Memory B cell (primary cell): ENCODE measurements at regions not wholly inside any gene's neighbourhood (a gene's known extent, or its start where the extent isn't known, plus 50 kb on each side); places are given as distances from the start of the nearest gene placed in this dataset.
"Not testable (repeated sequence)": the region's sequence is repeated elsewhere in the genome, so short reads cannot be mapped to it uniquely, and the experiment has no call there.

Experiments
- ATAC-seq: fragments of 150-1000 bp; cut with Tn5 transposase; 2 replicates; pipeline ENCODE4 v1.10.0; 2021; ENCODE audit warnings: low read depth, mild to moderate bottlenecking, moderate library complexity
- DNase-seq, 2 donors: peaks; one replicate each; pipeline ENCODE4 v3.0.0; 2022; ENCODE audit warnings: low spot score in 2 of 2
- H3K27ac Mint-ChIP-seq: one replicate; pipeline ENCODE4 v1.8.0; 2022; ENCODE audit warnings: mild to moderate bottlenecking, moderate library complexity, mixed read lengths
- H3K27me3 Mint-ChIP-seq: one replicate; pipeline ENCODE4 v1.8.0; 2022; ENCODE audit warnings: mixed read lengths
- H3K36me3 Mint-ChIP-seq: one replicate; pipeline ENCODE4 v1.8.0; 2022; ENCODE audit warnings: mild to moderate bottlenecking, mixed read lengths
- H3K4me1 Mint-ChIP-seq: one replicate; pipeline ENCODE4 v1.8.0; 2022; ENCODE audit warnings: mixed read lengths
- H3K4me3 Mint-ChIP-seq: one replicate; pipeline ENCODE4 v1.8.0; 2022; ENCODE audit warnings: mild to moderate bottlenecking, moderate library complexity, mixed read lengths
- H3K9me3 Mint-ChIP-seq: one replicate; pipeline ENCODE4 v1.8.0; 2022; ENCODE audit warnings: mixed read lengths

GRCh38 chr6:67802771-67803170, 832.3 kb upstream of the ADGRB3 start:
- peaks cover 6% of the 10 kb centered on the region for H3K9me3 Mint-ChIP-seq
- no peak overlapping the region for H3K27ac Mint-ChIP-seq
- no peaks in the 10 kb centered on the region for H3K4me1 Mint-ChIP-seq
- no peaks in the 10 kb centered on the region for H3K27me3 Mint-ChIP-seq
- ATAC-seq (no peak), DNase-seq (no peak)
- no peak overlapping the region for H3K4me3 Mint-ChIP-seq
- H3K36me3 Mint-ChIP-seq = no peaks in the 10 kb centered on the region

- no peak overlapping the region for H3K27ac Mint-ChIP-seq
- no peaks in the 10 kb centered on the region for H3K36me3 Mint-ChIP-seq
- no peaks in the 10 kb centered on the region for H3K27me3 Mint-ChIP-seq
- ATAC-seq (no peak), DNase-seq (no peak)
- no peak overlapping the region for H3K4me3 Mint-ChIP-seq
- H3K9me3 Mint-ChIP-seq = no peaks in the 10 kb centered on the region
- H3K4me1 Mint-ChIP-seq = no peaks in the 10 kb centered on the region
These were observed 842.1 kb upstream of the ADGRB3 start for GRCh38 chr6:67792996-67793395.

- DNase-seq (no peak), ATAC-seq (no peak)
- H3K4me1 Mint-ChIP-seq = no peaks in the 10 kb centered on the region
- no peak overlapping the region for H3K27ac Mint-ChIP-seq
- no peaks in the 10 kb centered on the region for H3K36me3 Mint-ChIP-seq
- no peak overlapping the region for H3K4me3 Mint-ChIP-seq
- no peaks in the 10 kb centered on the region for H3K9me3 Mint-ChIP-seq
- no peaks in the 10 kb centered on the region for H3K27me3 Mint-ChIP-seq
These were observed 844.5 kb upstream of the ADGRB3 start for GRCh38 chr6:67790569-67790968.

GRCh38 chr6:67787119-67787518, 848.0 kb upstream of the ADGRB3 start:
- H3K36me3 Mint-ChIP-seq, H3K4me3 Mint-ChIP-seq, H3K27ac Mint-ChIP-seq, ATAC-seq, H3K27me3 Mint-ChIP-seq, H3K4me1 Mint-ChIP-seq, H3K9me3 Mint-ChIP-seq, DNase-seq: not testable (repeated sequence)

- H3K4me1 Mint-ChIP-seq = no peaks in the 10 kb centered on the region
- no peaks in the 10 kb centered on the region for H3K27me3 Mint-ChIP-seq
These were observed 855.2 kb upstream of the ADGRB3 start for GRCh38 chr6:67779876-67780275.

GRCh38 chr6:67775333-67775732, 859.7 kb upstream of the ADGRB3 start:
- Mint-ChIP-seq H3K27me3 (no peaks in the 10 kb centered on the region), H3K4me1 (no peaks in the 10 kb centered on the region), H3K36me3 (no peaks in the 10 kb centered on the region), H3K27ac (no peak overlapping the region), H3K4me3 (no peak overlapping the region), H3K9me3 (peaks cover 3% of the 10 kb centered on the region)
- no peak for ATAC-seq
- DNase-seq = no peak

More at GRCh38 chr6:67779876-67780275, 855.2 kb upstream of the ADGRB3 start:
- ATAC-seq (no peak), DNase-seq (no peak)
- Mint-ChIP-seq H3K9me3 (peaks cover 2% of the 10 kb centered on the region), H3K27ac (no peak overlapping the region), H3K4me3 (no peak overlapping the region), H3K36me3 (no peaks in the 10 kb centered on the region)

GRCh38 chr6:67768972-67769371, 866.1 kb upstream of the ADGRB3 start:
- no peaks in the 10 kb centered on the region for H3K27me3 Mint-ChIP-seq
- peaks cover 9% of the 10 kb centered on the region for H3K9me3 Mint-ChIP-seq
- DNase-seq (no peak), ATAC-seq (no peak)
- H3K36me3 Mint-ChIP-seq = no peaks in the 10 kb centered on the region
- H3K4me3 Mint-ChIP-seq = no peak overlapping the region
- H3K4me1 Mint-ChIP-seq = no peaks in the 10 kb centered on the region
- H3K27ac Mint-ChIP-seq = no peak overlapping the region

GRCh38 chr6:67767046-67767822, 867.8 kb upstream of the ADGRB3 start:
- not testable (repeated sequence) for H3K36me3 Mint-ChIP-seq, H3K27ac Mint-ChIP-seq, H3K4me1 Mint-ChIP-seq, H3K4me3 Mint-ChIP-seq, ATAC-seq, DNase-seq, H3K9me3 Mint-ChIP-seq, H3K27me3 Mint-ChIP-seq

- no peak for DNase-seq
- H3K27me3 Mint-ChIP-seq = no peaks in the 10 kb centered on the region
- no peaks in the 10 kb centered on the region for H3K36me3 Mint-ChIP-seq
- ATAC-seq = no peak
- H3K27ac Mint-ChIP-seq = no peak overlapping the region
- H3K9me3 Mint-ChIP-seq = peaks cover 6% of the 10 kb centered on the region
- H3K4me3 Mint-ChIP-seq = no peak overlapping the region
- no peaks in the 10 kb centered on the region for H3K4me1 Mint-ChIP-seq
These were observed 869.0 kb upstream of the ADGRB3 start for GRCh38 chr6:67766057-67766456.

- no peak overlapping the region for H3K4me3 Mint-ChIP-seq
- no peaks in the 10 kb centered on the region for H3K4me1 Mint-ChIP-seq
- ATAC-seq = no peak
- H3K27me3 Mint-ChIP-seq = no peaks in the 10 kb centered on the region
- no peak for DNase-seq
- H3K36me3 Mint-ChIP-seq = no peaks in the 10 kb centered on the region
- H3K27ac Mint-ChIP-seq = no peak overlapping the region
- H3K9me3 Mint-ChIP-seq = peaks cover 4% of the 10 kb centered on the region
These were observed 876.1 kb upstream of the ADGRB3 start for GRCh38 chr6:67759001-67759400.

- no peak for ATAC-seq
- DNase-seq = no peak
- H3K9me3 Mint-ChIP-seq = peaks cover 4% of the 10 kb centered on the region
- H3K4me3 Mint-ChIP-seq = no peak overlapping the region
- H3K27me3 Mint-ChIP-seq = no peaks in the 10 kb centered on the region
- H3K4me1 Mint-ChIP-seq = no peaks in the 10 kb centered on the region
- H3K27ac Mint-ChIP-seq = no peak overlapping the region
- no peaks in the 10 kb centered on the region for H3K36me3 Mint-ChIP-seq
These were observed 877.5 kb upstream of the ADGRB3 start for GRCh38 chr6:67757465-67758033.

GRCh38 chr6:67748521-67748920, 886.6 kb upstream of the ADGRB3 start:
- DNase-seq = no peak
- Mint-ChIP-seq H3K9me3 (peaks cover 5% of the 10 kb centered on the region), H3K27me3 (no peaks in the 10 kb centered on the region), H3K4me1 (no peaks in the 10 kb centered on the region), H3K4me3 (no peak overlapping the region), H3K27ac (no peak overlapping the region), H3K36me3 (no peaks in the 10 kb centered on the region)
- ATAC-seq = no peak

- Mint-ChIP-seq H3K27ac (no peak overlapping the region), H3K4me1 (no peaks in the 10 kb centered on the region), H3K36me3 (no peaks in the 10 kb centered on the region), H3K27me3 (no peaks in the 10 kb centered on the region), H3K4me3 (no peak overlapping the region), H3K9me3 (peaks cover 4% of the 10 kb centered on the region)
- ATAC-seq = no peak
- DNase-seq = no peak
These were observed 898.3 kb upstream of the ADGRB3 start for GRCh38 chr6:67736816-67737215.

GRCh38 chr6:67736161-67736560, 898.9 kb upstream of the ADGRB3 start:
- H3K36me3 Mint-ChIP-seq = no peaks in the 10 kb centered on the region
- ATAC-seq = no peak
- H3K27me3 Mint-ChIP-seq = no peaks in the 10 kb centered on the region
- H3K4me3 Mint-ChIP-seq = no peak overlapping the region
- peaks cover 6% of the 10 kb centered on the region for H3K9me3 Mint-ChIP-seq
- H3K27ac Mint-ChIP-seq = no peak overlapping the region
- H3K4me1 Mint-ChIP-seq = no peaks in the 10 kb centered on the region
- DNase-seq = no peak

- no peak for DNase-seq
- Mint-ChIP-seq H3K36me3 (no peaks in the 10 kb centered on the region), H3K4me3 (no peak overlapping the region), H3K9me3 (peaks cover 6% of the 10 kb centered on the region), H3K27ac (no peak overlapping the region), H3K4me1 (no peaks in the 10 kb centered on the region), H3K27me3 (no peaks in the 10 kb centered on the region)
- ATAC-seq = no peak
These were observed 899.5 kb upstream of the ADGRB3 start for GRCh38 chr6:67735623-67736022.
